HK-2 (cell line): ENCODE measurements at regions not wholly inside any gene's neighbourhood (a gene's known extent, or its start where the extent isn't known, plus 50 kb on each side); places are given as distances from the start of the nearest gene placed in this dataset.

Source experiments
- DNase-seq: peaks from one replicate; pipeline ENCODE4 v3.0.0-alpha.2; 2018; ENCODE audit not compliant: unreplicated experiment

GRCh38 chr11:131052367-131052766, 136.1 kb upstream of the SNX19 start:
- no peak for DNase-seq

- no peak for DNase-seq
Measured at GRCh38 chr11:131056036-131056435, 139.8 kb upstream of the SNX19 start.

GRCh38 chr11:131063638-131064037, 147.4 kb upstream of the SNX19 start:
- DNase-seq = no peak

GRCh38 chr11:131064373-131064991, 148.2 kb upstream of the SNX19 start:
- DNase-seq = peak; percentile 41

GRCh38 chr11:131065435-131066413, 149.4 kb upstream of the SNX19 start:
- no peak for DNase-seq

- no peak for DNase-seq
Measured at GRCh38 chr11:131066551-131066950, 150.3 kb upstream of the SNX19 start.

- no peak for DNase-seq
Measured at GRCh38 chr11:131070365-131070764, 154.1 kb upstream of the SNX19 start.

GRCh38 chr11:131073167-131073566, 156.9 kb upstream of the SNX19 start:
- DNase-seq = no peak

GRCh38 chr11:131074573-131074972, 158.3 kb upstream of the SNX19 start:
- no peak for DNase-seq

GRCh38 chr11:131077340-131077739, 161.1 kb upstream of the SNX19 start:
- no peak for DNase-seq

GRCh38 chr11:131079036-131079435, 162.8 kb upstream of the SNX19 start:
- DNase-seq = no peak

- no peak for DNase-seq
Measured at GRCh38 chr11:131089727-131090245, 173.5 kb upstream of the SNX19 start.

- no peak for DNase-seq
Measured at GRCh38 chr11:131092469-131092868, 176.2 kb upstream of the SNX19 start.

GRCh38 chr11:131094827-131095226, 178.5 kb upstream of the SNX19 start:
- no peak for DNase-seq

GRCh38 chr11:131095511-131096185, 179.4 kb upstream of the SNX19 start:
- DNase-seq = no peak

GRCh38 chr11:131099013-131099412, 182.7 kb upstream of the SNX19 start:
- DNase-seq = no peak

GRCh38 chr11:131099746-131100145, 183.5 kb upstream of the SNX19 start:
- no peak for DNase-seq

- no peak for DNase-seq
Measured at GRCh38 chr11:131108760-131109159, 192.5 kb upstream of the SNX19 start.

- no peak for DNase-seq
Measured at GRCh38 chr11:131109257-131109656, 193.0 kb upstream of the SNX19 start.

- DNase-seq = no peak
Measured at GRCh38 chr11:131109790-131110189, 193.5 kb upstream of the SNX19 start.

- DNase-seq = no peak
Measured at GRCh38 chr11:131111775-131112174, 195.5 kb upstream of the SNX19 start.

GRCh38 chr11:131118247-131118646, 202.0 kb upstream of the SNX19 start:
- no peak for DNase-seq
